DOHH2 (cell line): ENCODE measurements at regions not wholly inside any gene's neighbourhood (a gene's known extent, or its start where the extent isn't known, plus 50 kb on each side); places are given as distances from the start of the nearest gene placed in this dataset.

Experiments used
- H3F3A ChIP-seq: fragments of 200-600 bp; sonication (generic), shearing (Covaris generic); 2 replicates; pipeline ENCODE4 v1.6.0; 2016; ENCODE audit warnings: antibody characterized with exemption, mild to moderate bottlenecking; ENCODE audit not compliant: control insufficient read depth, insufficient read depth
- H3K27ac ChIP-seq: fragments of 200-600 bp; sonication (generic); 2 replicates; pipeline ENCODE4 v1.5.1; 2014; ENCODE audit warnings: low read depth, mild to moderate bottlenecking, low read length, moderate library complexity
- H3K27me3 ChIP-seq: fragments of 200-600 bp; sonication (generic); 2 replicates; pipeline ENCODE4 v1.6.1; 2014; ENCODE audit warnings: mild to moderate bottlenecking, low read length, mixed read lengths; ENCODE audit not compliant: control insufficient read depth
- H3K36me3 ChIP-seq: fragments of 200-600 bp; sonication (generic); 2 replicates; pipeline ENCODE4 v1.6.1; 2014; ENCODE audit warnings: mild to moderate bottlenecking, low read length, moderate library complexity, mixed read lengths; ENCODE audit not compliant: control insufficient read depth
- H3K4me1 ChIP-seq: fragments of 200-600 bp; sonication (generic); 2 replicates; pipeline ENCODE4 v1.6.1; 2014; ENCODE audit warnings: mild to moderate bottlenecking, low read length, mixed read lengths; ENCODE audit not compliant: control insufficient read depth
- H3K4me2 ChIP-seq: fragments of 200-600 bp; sonication (generic); 2 replicates; pipeline ENCODE4 v1.6.0; 2014; ENCODE audit warnings: mild to moderate bottlenecking, low read length, moderate library complexity
- H3K4me3 ChIP-seq: fragments of 200-600 bp; sonication (generic); 2 replicates; pipeline ENCODE4 v1.5.1; 2014; ENCODE audit warnings: mild to moderate bottlenecking, low read length, mixed read lengths
- H3K79me2 ChIP-seq: fragments of 200-600 bp; sonication (generic); 2 replicates; pipeline ENCODE4 v1.6.1; 2014; ENCODE audit warnings: mild to moderate bottlenecking, low read length, mixed read lengths; ENCODE audit not compliant: control insufficient read depth
- H3K9me2 ChIP-seq: fragments of 200-600 bp; sonication (generic); replicated peaks from 2 replicates; pipeline ENCODE4 v1.6.1; 2014; ENCODE audit warnings: mild to moderate bottlenecking, low read length, mixed read lengths; ENCODE audit not compliant: control insufficient read depth
- H3K9me3 ChIP-seq: fragments of 200-600 bp; sonication (generic); 2 replicates; pipeline ENCODE4 v1.6.1; 2014; ENCODE audit warnings: antibody characterized with exemption, low read length, mixed read lengths; ENCODE audit not compliant: control insufficient read depth, insufficient read depth
- H4K20me1 ChIP-seq: fragments of 200-600 bp; sonication (generic); 2 replicates; pipeline ENCODE4 v1.6.0; 2014; ENCODE audit warnings: low read depth, mild to moderate bottlenecking, antibody characterized with exemption, low read length, moderate library complexity; ENCODE audit not compliant: control insufficient read depth, insufficient read depth
- CTCF ChIP-seq: fragments of 200-600 bp; sonication (generic); IDR thresholded peaks from one replicate; pipeline ENCODE4 v1.5.1; 2014; ENCODE audit warnings: antibody characterized with exemption, mild to moderate bottlenecking, low read depth, low read length; ENCODE audit not compliant: poor library complexity, severe bottlenecking
- EZH2phosphoT487 ChIP-seq: fragments of 200-600 bp; sonication (generic); IDR thresholded peaks from 2 replicates; pipeline ENCODE4 v1.6.1; 2017; ENCODE audit warnings: borderline replicate concordance, mild to moderate bottlenecking, antibody characterized with exemption, low read length, moderate library complexity, mixed read lengths

- Histone ChIP-seq H3K9me3 (no peaks in the 10 kb centered on the region), H3K79me2 (no peaks in the 10 kb centered on the region), H3K4me2 (no peak overlapping the region), H3K36me3 (no peaks in the 10 kb centered on the region), H3F3A (no peaks in the 10 kb centered on the region), H3K27ac (no peak overlapping the region), H3K9me2 (no peaks in the 10 kb centered on the region; the same call in 1 of the 2 replicates), H4K20me1 (no peaks in the 10 kb centered on the region), H3K4me3 (no peak overlapping the region), H3K4me1 (peaks cover 23% of the 10 kb centered on the region), H3K27me3 (no peaks in the 10 kb centered on the region)
- TF ChIP-seq EZH2phosphoT487, result no peak
- no peak for TF ChIP-seq CTCF
Measured at GRCh38 chr16:79408355-79408754, 192.2 kb downstream of the MAF start.

GRCh38 chr16:79407461-79408135 is 192.9 kb downstream of the MAF start:
- Histone ChIP-seq H3K9me2 (no peaks in the 10 kb centered on the region; the same call in 1 of the 2 replicates), H3K9me3 (no peaks in the 10 kb centered on the region), H3K4me3 (no peak overlapping the region), H4K20me1 (no peaks in the 10 kb centered on the region), H3K4me2 (no peak overlapping the region), H3K79me2 (no peaks in the 10 kb centered on the region), H3F3A (no peaks in the 10 kb centered on the region), H3K27ac (no peak overlapping the region), H3K4me1 (peaks cover 17% of the 10 kb centered on the region), H3K36me3 (no peaks in the 10 kb centered on the region), H3K27me3 (no peaks in the 10 kb centered on the region)
- TF ChIP-seq CTCF, result no peak
- no peak for TF ChIP-seq EZH2phosphoT487

- no peak overlapping the region for H3K4me3 ChIP-seq
- peaks cover 11% of the 10 kb centered on the region for H3K4me1 ChIP-seq
- no peaks in the 10 kb centered on the region for H3K79me2 ChIP-seq
- no peaks in the 10 kb centered on the region for H3K36me3 ChIP-seq
- H3K9me2 ChIP-seq, result no peaks in the 10 kb centered on the region; the same call in 1 of the 2 replicates
- no peak overlapping the region for H3K4me2 ChIP-seq
- H3K27me3 ChIP-seq, result no peaks in the 10 kb centered on the region
- no peaks in the 10 kb centered on the region for H3F3A ChIP-seq
- no peaks in the 10 kb centered on the region for H3K9me3 ChIP-seq
- H3K27ac ChIP-seq, result no peak overlapping the region
- no peaks in the 10 kb centered on the region for H4K20me1 ChIP-seq
- TF ChIP-seq EZH2phosphoT487, result no peak
- no peak for TF ChIP-seq CTCF
Measured at GRCh38 chr16:79407005-79407404, 193.5 kb downstream of the MAF start.
